Heart right ventricle (tissue), 16 donors: ENCODE measurements at regions not wholly inside any gene's neighbourhood (a gene's known extent, or its start where the extent isn't known, plus 50 kb on each side); places are given as distances from the start of the nearest gene placed in this dataset.
"Not testable (repeated sequence)": the region's sequence is repeated elsewhere in the genome, so short reads cannot be mapped to it uniquely, and the experiment has no call there.

ENCODE experiments used
- ATAC-seq, 8 donors: fragments of 200-7000 bp; cut with Tn5 transposase; one replicate each; pipeline ENCODE4 v1.9.1; 2020; ENCODE audit warnings: mild to moderate bottlenecking in 8 of 8, moderate library complexity in 8 of 8, moderate number of reproducible peaks in 1 of 8
- DNase-seq, 2 donors: peaks; one replicate each; pipeline ENCODE4 v3.0.0-alpha.2; 2020
- H3K27ac ChIP-seq, 10 donors: fragments of 200-600 bp; sonication (generic) in 2 of 10; one replicate each; pipeline versions ENCODE4 v1.5.0 to v1.8.0; 2020 to 2022; ENCODE audit warnings: mild to moderate bottlenecking in 3 of 10
- H3K27me3 ChIP-seq, 7 donors: fragments of 200-600 bp; one replicate each; pipeline ENCODE4 v1.8.0; 2021 to 2022; ENCODE audit warnings: mild to moderate bottlenecking in 2 of 7
- H3K36me3 ChIP-seq, 9 donors: fragments of 200-600 bp; sonication (generic) in 1 of 9; one replicate each; pipeline versions ENCODE4 v1.5.0 to v1.8.0; 2020 to 2022; ENCODE audit warnings: mild to moderate bottlenecking in 2 of 9
- H3K4me1 ChIP-seq, 9 donors: fragments of 200-600 bp; sonication (generic) in 1 of 9; one replicate each; pipeline versions ENCODE4 v1.5.0 to v1.8.0; 2020 to 2022; ENCODE audit warnings: mild to moderate bottlenecking in 4 of 9
- H3K4me3 ChIP-seq, 10 donors: fragments of 200-600 bp; sonication (generic) in 2 of 10; one replicate each; pipeline versions ENCODE4 v1.5.0 to v1.8.0; 2020 to 2022; ENCODE audit warnings: mild to moderate bottlenecking in 7 of 10, moderate library complexity in 2 of 10
- H3K9me3 ChIP-seq, 11 donors: fragments of 200-600 bp in 10 of 11; sonication (generic) in 2 of 11; one replicate each; pipeline versions ENCODE4 v1.5.0 to v1.8.0; 2013 to 2022; ENCODE audit warnings: mild to moderate bottlenecking in 2 of 11, control low read depth in 1 of 11, moderate library complexity in 1 of 11
- WGBS, 2 donors: extraction: QIAGEN DNeasy Blood & Tissue Kit; methylation state at CpG; one replicate each; pipeline ENCODE4 v1.1.7; 2013; ENCODE audit warnings: inconsistent platforms in 1 of 2; 5-methylcytosine and 5-hydroxymethylcytosine counted together
- intact Hi-C, 10 donors: fragments of 100-400 bp; cut with DNase I; formaldehyde crosslinking; loops; one replicate each; pipeline versions ENCODE4 v1.11.1 to v1.14.2; 2022
- TF ChIP-seq, protein P1 (sequence below), 9 donors: fragments of 200-600 bp; sonication (generic) in 2 of 9; IDR thresholded peaks; one replicate each; pipeline versions ENCODE4 v1.5.0 to v1.8.0; 2021 to 2022; ENCODE audit warnings: antibody characterized with exemption in 9 of 9, mild to moderate bottlenecking in 5 of 9, moderate library complexity in 1 of 9
- donor health status: Arrhythmogenic right ventricular cardiomyopathy.
- donor health status: ischemic (EF 13 %, LVEDD 7.1; RV severe dilation, severe dysfunction).
- donor health status: healthy with polysubstance abuse.
- donor health status: DM: no; HTN: yes; CAD: no.
- donor health status: DM: no; HTN: no; CAD: no.
- donor health status: ischemic (EF 25% LVEDD 6.9; RV normal size, moderate dysfunction).
- donor health status: ischemic (EF 25% LVEDD 5.7; RV mildly dilated, moderate dysfunction).
- donor health status: healthy.
- donor health status: DM: yes; HTN: yes; CAD: no.
- donor health status: Ischemic cardiomyopathy.
- donor health status: ischemic (EF 35%, LVEDD 5.7; RV mildly dilated, moderate dysfunction).
- donor health status: nonischemic (EF 11% LVEDD 7.7; RV severe dilation, severe dysfunction).
- donor health status: DM: yes; HTN: yes; CAD: no.
- donor health status: PGD.
- donor health status: ischemic (EF 29% LVEDD 5.4; RV normal size, mild dysfunction).
- donor health status: nonischemic (EF 23%, LVEDD 6.1; RV moderate dilation, normal function).

DNA sequence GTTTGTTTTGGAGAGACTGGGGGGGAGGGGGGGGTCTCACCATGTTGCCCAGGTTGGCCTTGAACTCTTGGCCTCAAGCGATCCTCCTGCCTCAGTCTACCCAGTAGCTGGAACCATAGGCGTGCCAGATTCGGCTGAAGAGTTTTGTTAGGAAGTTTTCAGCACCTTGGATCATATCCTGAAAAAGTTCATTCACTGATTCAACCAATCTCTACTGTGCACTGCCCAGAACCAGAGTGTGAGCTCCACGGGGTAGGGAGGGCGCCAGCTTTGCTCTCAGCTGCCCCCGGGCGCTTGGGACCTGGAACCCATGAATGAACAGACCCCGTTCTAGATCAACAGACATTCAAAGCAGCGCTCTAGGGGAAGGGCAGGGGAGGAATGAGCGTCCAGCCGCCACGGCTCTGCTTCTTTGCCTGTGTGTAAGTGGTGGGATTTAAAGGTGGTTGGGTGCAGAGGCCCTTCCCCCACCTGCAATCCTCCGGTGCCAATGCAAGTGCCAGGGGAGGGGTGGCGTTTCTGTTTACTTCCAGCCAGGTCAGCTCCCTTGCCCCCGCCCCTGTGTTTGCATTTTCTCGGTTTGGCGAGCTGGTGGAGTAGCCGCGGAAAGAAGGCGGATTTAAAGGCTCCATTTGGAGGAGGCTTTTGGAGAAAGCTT, 176.2 kb downstream of the OR4M2 start:
- 75 to 77% methylated on average over 20 of the region's 20 CpGs for WGBS, 2 donors
- H3K4me3 ChIP-seq, DNase-seq, H3K9me3 ChIP-seq, ATAC-seq, H3K36me3 ChIP-seq, H3K27ac ChIP-seq, intact Hi-C loops: not testable (repeated sequence)
- Histone ChIP-seq H3K4me1 (peaks cover 0 to 11% (median 0%) of the 10 kb centered on the region in 9 donors), H3K27me3 (peaks cover 0 to 57% (median 12%) of the 10 kb centered on the region in 7 donors)

DNA sequence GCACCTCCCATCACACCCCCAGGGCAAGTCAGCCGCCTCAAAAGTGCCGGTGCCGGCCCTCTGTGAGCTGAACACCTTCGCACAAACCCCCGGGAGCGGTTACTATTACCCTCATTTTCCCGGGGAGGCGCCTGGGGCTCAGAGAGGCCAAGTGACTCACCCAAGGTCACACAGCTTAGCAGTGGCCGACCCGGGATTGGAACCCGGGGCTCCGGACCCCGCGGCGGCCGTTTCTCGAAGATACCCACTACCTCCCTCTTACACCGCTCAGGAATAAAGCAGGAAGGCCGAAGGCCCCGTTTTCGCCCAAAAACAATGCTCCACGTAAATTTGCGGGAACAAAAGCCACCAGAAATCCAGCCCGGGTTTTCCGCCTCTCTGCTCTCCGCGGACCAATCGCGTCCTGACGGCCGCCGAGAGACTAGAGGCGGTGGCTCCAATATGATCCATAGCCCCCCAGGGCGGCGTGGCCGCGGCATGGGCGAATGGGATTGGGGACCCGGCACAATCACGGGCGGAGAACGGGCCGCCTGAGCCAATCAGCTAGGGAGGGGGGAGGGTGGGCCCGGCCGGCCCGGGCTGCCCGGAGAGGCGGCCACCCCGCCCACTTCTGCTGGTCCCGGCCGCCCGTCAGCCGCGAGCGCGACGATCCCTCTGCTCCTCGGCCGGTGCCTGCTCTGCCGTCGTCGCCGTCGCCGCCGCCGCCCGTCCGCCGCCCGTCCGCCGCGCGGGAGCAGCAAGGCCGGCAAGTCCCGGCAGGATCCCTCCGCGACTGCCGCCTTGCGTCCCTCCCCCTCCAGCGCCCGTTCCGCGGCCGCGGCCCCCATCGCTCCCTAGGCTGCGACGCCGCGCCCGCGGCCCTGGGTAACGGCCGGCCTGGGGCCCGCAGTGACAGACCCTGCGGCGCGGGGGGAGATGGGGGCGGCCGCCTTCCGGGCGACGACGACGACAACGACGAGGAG, 177.0 kb downstream of the OR4M2 start:
- Histone ChIP-seq H3K9me3 (peaks cover 0 to 8% (median 0%) of the 10 kb centered on the region in 11 donors), H3K4me3 (peak overlapping the region in 1 of 10 donors; percentile 13), H3K27ac (peak overlapping the region in 1 of 10 donors; percentile 30), H3K27me3 (peaks cover 0 to 57% (median 12%) of the 10 kb centered on the region in 7 donors), H3K36me3 (no peaks in the 10 kb centered on the region), H3K4me1 (peaks cover 0 to 11% (median 0%) of the 10 kb centered on the region in 9 donors)
- ATAC-seq (no peak), DNase-seq (no peak)
- TF ChIP-seq, protein P1, sequence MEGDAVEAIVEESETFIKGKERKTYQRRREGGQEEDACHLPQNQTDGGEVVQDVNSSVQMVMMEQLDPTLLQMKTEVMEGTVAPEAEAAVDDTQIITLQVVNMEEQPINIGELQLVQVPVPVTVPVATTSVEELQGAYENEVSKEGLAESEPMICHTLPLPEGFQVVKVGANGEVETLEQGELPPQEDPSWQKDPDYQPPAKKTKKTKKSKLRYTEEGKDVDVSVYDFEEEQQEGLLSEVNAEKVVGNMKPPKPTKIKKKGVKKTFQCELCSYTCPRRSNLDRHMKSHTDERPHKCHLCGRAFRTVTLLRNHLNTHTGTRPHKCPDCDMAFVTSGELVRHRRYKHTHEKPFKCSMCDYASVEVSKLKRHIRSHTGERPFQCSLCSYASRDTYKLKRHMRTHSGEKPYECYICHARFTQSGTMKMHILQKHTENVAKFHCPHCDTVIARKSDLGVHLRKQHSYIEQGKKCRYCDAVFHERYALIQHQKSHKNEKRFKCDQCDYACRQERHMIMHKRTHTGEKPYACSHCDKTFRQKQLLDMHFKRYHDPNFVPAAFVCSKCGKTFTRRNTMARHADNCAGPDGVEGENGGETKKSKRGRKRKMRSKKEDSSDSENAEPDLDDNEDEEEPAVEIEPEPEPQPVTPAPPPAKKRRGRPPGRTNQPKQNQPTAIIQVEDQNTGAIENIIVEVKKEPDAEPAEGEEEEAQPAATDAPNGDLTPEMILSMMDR (IDR thresholded peaks at IDR 0.05) = no peak
- 66% methylated on average over 108 to 109 of the region's 109 CpGs for WGBS, 2 donors
- intact Hi-C loops = no loop called here

DNA sequence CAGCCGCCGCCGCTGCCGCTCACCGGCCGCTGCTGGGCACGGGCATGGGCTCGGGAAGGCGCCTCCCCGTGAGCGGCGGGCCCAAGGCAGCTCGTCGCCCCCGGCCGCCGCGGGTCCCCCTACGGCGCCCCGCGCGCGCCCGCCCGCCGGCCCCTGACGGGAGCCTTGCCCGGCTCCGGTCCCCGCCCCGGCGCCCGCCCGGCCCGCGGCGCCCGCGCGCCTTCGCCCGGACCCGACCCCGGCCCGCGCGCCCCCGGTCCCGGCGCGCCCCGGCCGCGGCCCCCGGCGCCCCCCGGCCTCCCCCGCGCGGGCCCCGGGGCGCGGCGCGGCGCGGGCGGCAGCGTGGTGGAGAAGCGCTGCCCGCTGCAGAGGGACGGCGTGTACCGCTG, 177.7 kb downstream of the OR4M2 start:
- DNase-seq = no peak
- H3K27me3 ChIP-seq = peaks cover 0 to 63% (median 12%) of the 10 kb centered on the region in 7 donors
- no peak for ATAC-seq
- H3K9me3 ChIP-seq = peaks cover 0 to 8% (median 0%) of the 10 kb centered on the region in 11 donors
- H3K36me3 ChIP-seq = no peaks in the 10 kb centered on the region
- intact Hi-C loops = no loop called here
- TF ChIP-seq, protein P1 (IDR thresholded peaks at IDR 0.05) = no peak
- H3K4me3 ChIP-seq = peak overlapping the region in 1 of 10 donors; percentile 13
- H3K4me1 ChIP-seq = peaks cover 0 to 17% (median 0%) of the 10 kb centered on the region in 9 donors
- H3K27ac ChIP-seq = peak overlapping the region in 1 of 10 donors; percentile 30
- 59 to 64% methylated on average over 69 to 75 of the region's 75 CpGs for WGBS, 2 donors

DNA sequence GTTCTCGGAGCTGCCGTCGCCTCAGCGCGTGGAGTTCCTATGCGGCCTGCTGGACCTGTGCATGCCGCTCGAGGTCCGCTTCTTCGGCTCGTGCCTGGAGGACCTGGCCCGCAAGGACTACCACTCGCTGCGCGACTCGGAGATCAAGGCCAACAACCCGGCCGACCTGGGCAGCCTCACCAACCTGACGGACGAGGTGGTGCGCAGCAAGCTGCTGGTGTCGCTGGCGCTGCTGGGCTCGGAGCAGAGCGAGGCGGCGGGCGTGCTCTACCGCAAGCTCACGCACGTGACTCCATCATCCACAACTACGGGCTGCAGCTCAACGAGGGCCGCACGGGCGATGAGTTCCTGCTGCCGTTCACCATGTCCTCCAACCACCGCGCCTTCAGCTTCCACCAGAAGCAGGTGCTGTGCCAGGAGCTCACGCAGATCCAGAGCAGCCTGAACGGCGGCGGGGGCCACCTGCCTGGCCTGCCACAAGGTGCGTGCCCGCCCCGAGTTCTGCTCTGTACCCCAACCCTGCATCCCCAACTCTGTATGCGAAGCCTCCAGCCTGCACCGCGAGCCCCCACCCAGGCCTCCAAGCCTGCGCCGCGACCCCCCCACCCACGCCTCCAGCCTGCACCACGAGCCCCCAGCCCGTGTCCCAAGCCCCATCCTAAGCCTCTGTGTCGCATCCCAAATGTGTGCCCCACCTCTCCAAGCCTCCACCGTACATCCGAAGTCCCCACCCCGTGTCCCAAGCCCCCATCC, 178.2 kb downstream of the OR4M2 start:
- Histone ChIP-seq H3K9me3 (peaks cover 0 to 8% (median 0%) of the 10 kb centered on the region in 11 donors), H3K36me3 (no peaks in the 10 kb centered on the region), H3K4me3 (no peak overlapping the region), H3K27ac (no peak overlapping the region), H3K27me3 (peaks cover 0 to 58% (median 12%) of the 10 kb centered on the region in 7 donors), H3K4me1 (peaks cover 0 to 17% (median 0%) of the 10 kb centered on the region in 9 donors)
- peak in 1 of 8 donors; percentile 25 for ATAC-seq
- no peak for DNase-seq
- intact Hi-C loops = no loop called here
- 74% methylated on average over 59 of the region's 59 CpGs for whole genome bisulfite sequencing, 2 donors
- TF ChIP-seq, protein P1 (IDR thresholded peaks at IDR 0.05) = no peak

DNA sequence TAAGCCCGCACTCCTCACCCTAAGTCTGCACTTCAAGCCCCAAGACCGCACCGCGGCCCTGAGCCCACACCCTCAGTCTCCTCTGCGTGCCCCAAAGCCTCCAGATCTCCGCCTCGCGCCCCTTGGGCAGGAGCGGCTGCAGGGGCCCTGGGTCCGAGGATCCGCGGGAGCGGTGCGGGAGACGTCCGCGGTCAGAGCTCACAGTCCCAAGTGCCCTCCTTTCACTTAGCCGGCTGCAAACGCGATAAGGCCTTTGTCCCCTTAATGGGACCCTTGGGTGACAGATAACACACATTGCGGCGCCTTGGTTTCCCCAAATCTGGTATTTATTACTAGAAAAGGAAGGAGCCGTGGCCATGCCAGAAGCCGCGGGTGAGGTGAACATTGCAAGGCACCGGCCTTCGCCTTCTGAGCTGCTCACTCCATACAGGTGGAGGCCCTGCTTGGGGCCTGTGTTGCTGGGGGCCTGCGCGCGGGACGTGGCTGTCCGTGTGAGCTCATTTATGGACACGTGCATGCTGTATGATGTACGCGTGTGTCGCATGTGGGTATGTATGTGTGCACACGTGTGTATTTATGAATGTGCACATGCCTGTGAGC, 178.9 kb downstream of the OR4M2 start:
- intact Hi-C loops, H3K27ac ChIP-seq, H3K36me3 ChIP-seq, H3K9me3 ChIP-seq, DNase-seq, H3K4me3 ChIP-seq: not testable (repeated sequence)
- peaks cover 0 to 16% (median 0%) of the 10 kb centered on the region in 9 donors for H3K4me1 ChIP-seq
- peak in 1 of 8 donors; percentile 18 for ATAC-seq
- peaks cover 0 to 53% (median 12%) of the 10 kb centered on the region in 7 donors for H3K27me3 ChIP-seq
- 77 to 79% methylated on average over 37 of the region's 37 CpGs for WGBS, 2 donors
